H1 (cell line): ENCODE measurements at regions not wholly inside any gene's neighbourhood (a gene's known extent, or its start where the extent isn't known, plus 50 kb on each side); places are given as distances from the start of the nearest gene placed in this dataset.

Experiments used
- CTCF ChIA-PET: fragments of 300-600 bp; sonication (Branson Sonifier 250); formaldehyde crosslinking; loops from one replicate; lab custom pipeline; 2021; ENCODE audit not compliant: partially characterized antibody; lab: Charles Lee
- POLR2A ChIA-PET: fragments of 300-600 bp; sonication (Branson Sonifier 250); formaldehyde crosslinking; loops from one replicate; lab custom pipeline; 2021; ENCODE audit warnings: inconsistent platforms; ENCODE audit not compliant: partially characterized antibody; lab: Charles Lee
- DNase-seq, 2 experiments: peaks; one replicate each; pipeline versions ENCODE4 v3.0.0 to v3.0.0-alpha.2; 2010 to 2022; ENCODE audit warnings: low spot score in 2 of 2, low read depth in 1 of 2, mixed read lengths in 1 of 2
- FAIRE-seq: peaks from 2 replicates; lab custom pipeline; 2011; peaks lifted over from hg19 to GRCh38; lab: Jason Lieb, UNC
- H2AFZ ChIP-seq: 2 replicates; pipeline ENCODE4 v1.8.1; 2012; ENCODE audit warnings: low read length, inconsistent platforms
- H2AK5ac ChIP-seq: 2 replicates; pipeline ENCODE4 v1.6.1; 2013; ENCODE audit warnings: low read depth, low read length
- H2BK120ac ChIP-seq: replicated peaks from 2 replicates; pipeline ENCODE3; 2013; ENCODE audit warnings: low read depth, low read length, inconsistent platforms
- H2BK12ac ChIP-seq: 2 replicates; pipeline ENCODE4 v1.6.1; 2013; ENCODE audit warnings: low read depth, low read length
- H2BK15ac ChIP-seq: 2 replicates; pipeline ENCODE4 v1.6.1; 2013; ENCODE audit warnings: low read length
- H2BK20ac ChIP-seq: 2 replicates; pipeline ENCODE4 v1.6.1; 2013; ENCODE audit warnings: low read length
- H2BK5ac ChIP-seq: 2 replicates; pipeline ENCODE4 v1.6.1; 2013; ENCODE audit warnings: low read depth, low read length
- H3K14ac ChIP-seq: 2 replicates; pipeline ENCODE4 v1.6.1; 2013; ENCODE audit warnings: inconsistent platforms; ENCODE audit not compliant: insufficient read length
- H3K18ac ChIP-seq: 2 replicates; pipeline ENCODE4 v1.6.1; 2013; ENCODE audit warnings: low read length; ENCODE audit errors: extremely low read depth
- H3K23ac ChIP-seq: 2 replicates; pipeline ENCODE4 v1.6.1; 2013; ENCODE audit warnings: inconsistent platforms; ENCODE audit not compliant: insufficient read length
- H3K23me2 ChIP-seq: 2 replicates; pipeline ENCODE4 v1.6.1; 2013; ENCODE audit warnings: low read depth, low read length
- H3K27ac ChIP-seq: 2 replicates; pipeline ENCODE4 v1.6.1; 2011; ENCODE audit warnings: low read depth, low read length, inconsistent platforms
- H3K27me3 ChIP-seq, 4 experiments: replicated peaks in 1 of 4; 1 replicate in 1 of 4; 2 replicates in 3 of 4; pipeline versions ENCODE4 v1.6.1 to v1.8.1; 2011 to 2013; ENCODE audit warnings: low read length in 3 of 4, mild to moderate bottlenecking in 3 of 4, inconsistent platforms in 2 of 4, mixed read lengths in 2 of 4, moderate library complexity in 1 of 4; ENCODE audit not compliant: control insufficient read depth in 3 of 4, insufficient read depth in 3 of 4; ENCODE audit errors: extremely low read depth in 1 of 4
- H3K36me3 ChIP-seq, 4 experiments: 2 replicates each; pipeline versions ENCODE4 v1.6.1 to v1.8.1; 2011 to 2013; ENCODE audit warnings: mild to moderate bottlenecking in 4 of 4, low read length in 3 of 4, moderate library complexity in 2 of 4, control low read depth in 1 of 4, inconsistent platforms in 1 of 4; ENCODE audit not compliant: insufficient read depth in 4 of 4, control insufficient read depth in 2 of 4
- H3K4ac ChIP-seq: replicated peaks from 2 replicates; pipeline ENCODE3; 2013; ENCODE audit warnings: low read length, low read depth, mixed read lengths, inconsistent platforms; ENCODE audit not compliant: insufficient read length
- H3K4me1 ChIP-seq, 4 experiments: replicated peaks in 1 of 4; 1 replicate in 1 of 4; 2 replicates in 3 of 4; pipeline versions ENCODE4 v1.6.1 to v1.8.1; 2011 to 2013; ENCODE audit warnings: low read length in 3 of 4, inconsistent platforms in 2 of 4, mixed read lengths in 1 of 4; ENCODE audit not compliant: insufficient read depth in 4 of 4, control insufficient read depth in 3 of 4
- H3K4me2 ChIP-seq, 2 experiments: 2 replicates each; pipeline versions ENCODE4 v1.6.1 to v1.8.1; 2011 to 2013; ENCODE audit warnings: low read depth in 2 of 2, low read length in 2 of 2, control low read depth in 1 of 2, inconsistent platforms in 1 of 2, mild to moderate bottlenecking in 1 of 2; ENCODE audit not compliant: insufficient read depth in 1 of 2
- H3K4me3 ChIP-seq, 4 experiments: fragments of 200-600, 300-600 bp in 1 of 4; sonication (generic), shearing (Covaris generic), sonication (Bioruptor Twin) in 1 of 4; 2 replicates each; pipeline versions ENCODE4 v1.5.1 to v1.8.1; 2011 to 2016; ENCODE audit warnings: low read length in 4 of 4, low read depth in 3 of 4, control low read depth in 2 of 4, inconsistent platforms in 2 of 4, mild to moderate bottlenecking in 2 of 4, mixed read lengths in 1 of 4, moderate library complexity in 1 of 4; ENCODE audit not compliant: insufficient read depth in 2 of 4; ENCODE audit errors: extremely low read depth in 1 of 4
- H3K56ac ChIP-seq: replicated peaks from 2 replicates; pipeline ENCODE3; 2013; ENCODE audit warnings: low read depth, mild to moderate bottlenecking, mixed read lengths, low read length, inconsistent platforms; ENCODE audit not compliant: insufficient read length
- H3K79me1 ChIP-seq: 2 replicates; pipeline ENCODE4 v1.6.1; 2013; ENCODE audit warnings: low read depth, low read length, control low read depth
- H3K79me2 ChIP-seq, 2 experiments: 2 replicates each; pipeline versions ENCODE4 v1.6.1 to v1.8.1; 2012 to 2013; ENCODE audit warnings: low read length in 2 of 2, mild to moderate bottlenecking in 2 of 2, inconsistent platforms in 1 of 2; ENCODE audit not compliant: insufficient read depth in 2 of 2, control insufficient read depth in 1 of 2
- H3K9ac ChIP-seq, 4 experiments: replicated peaks in 1 of 4; 1 replicate in 1 of 4; 2 replicates in 3 of 4; pipeline versions ENCODE4 v1.6.1 to v1.8.1; 2011 to 2013; ENCODE audit warnings: low read depth in 3 of 4, low read length in 3 of 4, control low read depth in 2 of 4, mild to moderate bottlenecking in 2 of 4, moderate library complexity in 2 of 4, inconsistent platforms in 1 of 4; ENCODE audit errors: extremely low read depth in 1 of 4
- H3K9me3 ChIP-seq, 2 experiments: 2 replicates each; pipeline versions ENCODE4 v1.6.1 to v1.8.1; 2012 to 2013; ENCODE audit warnings: mild to moderate bottlenecking in 2 of 2, moderate library complexity in 2 of 2, control low read depth in 1 of 2, inconsistent platforms in 1 of 2, low read depth in 1 of 2, low read length in 1 of 2, mixed read lengths in 1 of 2; ENCODE audit not compliant: insufficient read depth in 2 of 2
- H4K20me1 ChIP-seq, 2 experiments: replicated peaks in 1 of 2; 2 replicates each; pipeline versions ENCODE3 to v1.8.1; 2011 to 2013; ENCODE audit warnings: inconsistent platforms in 2 of 2, low read length in 2 of 2, mild to moderate bottlenecking in 1 of 2; ENCODE audit not compliant: insufficient read depth in 2 of 2, control insufficient read depth in 1 of 2
- H4K5ac ChIP-seq: 2 replicates; pipeline ENCODE4 v1.6.1; 2013; ENCODE audit warnings: low read length, low read depth, mixed read lengths, inconsistent platforms; ENCODE audit not compliant: insufficient read length
- H4K8ac ChIP-seq: 2 replicates; pipeline ENCODE4 v1.8.0; 2013; ENCODE audit warnings: mild to moderate bottlenecking, moderate library complexity, low read length, inconsistent platforms; ENCODE audit not compliant: insufficient read depth; ENCODE audit errors: extremely low read depth
- H4K91ac ChIP-seq: replicated peaks from 2 replicates; pipeline ENCODE3; 2013; ENCODE audit warnings: low read length, mixed read lengths, inconsistent platforms; ENCODE audit not compliant: insufficient read length
- BCL11A ChIP-seq, 2 experiments: IDR thresholded peaks; one replicate each; pipeline ENCODE4 v1.6.1; 2011; ENCODE audit warnings: low read depth in 2 of 2, low read length in 2 of 2, mild to moderate bottlenecking in 2 of 2
- FOSL1 ChIP-seq: IDR thresholded peaks from 2 replicates; pipeline ENCODE4 v1.6.1; 2011; ENCODE audit warnings: mild to moderate bottlenecking, low read depth, low read length, moderate library complexity; ENCODE audit not compliant: insufficient read depth
- HDAC2 ChIP-seq, 2 experiments: fragments of 300-600 bp in 1 of 2; sonication (generic) in 1 of 2; IDR thresholded peaks; 2 replicates each; pipeline ENCODE4 v1.6.1; 2011 to 2012; ENCODE audit warnings: low read depth in 2 of 2, low read length in 2 of 2, mild to moderate bottlenecking in 2 of 2, moderate library complexity in 2 of 2, borderline replicate concordance in 1 of 2, inconsistent platforms in 1 of 2
- KDM5A ChIP-seq: fragments of 200-600 bp; IDR thresholded peaks from 2 replicates; pipeline ENCODE4 v1.7.1; 2012; ENCODE audit warnings: mild to moderate bottlenecking, low read length, inconsistent platforms, mixed read lengths
- POLR2AphosphoS5 ChIP-seq: IDR thresholded peaks from 2 replicates; pipeline ENCODE4 v1.6.1; 2011; ENCODE audit warnings: low read depth, low read length
- RBBP5 ChIP-seq: IDR thresholded peaks from 2 replicates; pipeline ENCODE4 v1.7.1; 2012; ENCODE audit warnings: low read depth, mild to moderate bottlenecking, inconsistent platforms, low read length, moderate library complexity, borderline replicate concordance
- SIN3A ChIP-seq, 2 experiments: IDR thresholded peaks in 1 of 2; conservative IDR thresholded peaks in 1 of 2; 2 replicates each; pipeline ENCODE4 v1.6.1; 2011 to 2012; ENCODE audit warnings: low read length in 2 of 2, improper control_type of control experiment in 1 of 2, low read depth in 1 of 2, mild to moderate bottlenecking in 1 of 2
- SP2 ChIP-seq: IDR thresholded peaks from 2 replicates; pipeline ENCODE4 v1.6.1; 2012; ENCODE audit warnings: mild to moderate bottlenecking, low read length, inconsistent platforms
- WGBS, 2 experiments: shearing (Covaris generic) in 1 of 2; methylation state at CpG; one replicate each; pipeline versions ENCODE4 v1.1.6 to v1.1.7; 2013 to 2015; ENCODE audit warnings: low lambda C conversion rate in 2 of 2, mixed read lengths in 2 of 2, inconsistent platforms in 1 of 2, low coverage in 1 of 2, missing lambda C conversion rate in 1 of 2; ENCODE audit not compliant: insufficient replicate concordance in 2 of 2, insufficient coverage in 1 of 2, insufficient read length in 1 of 2; ENCODE audit errors: extremely low coverage in 1 of 2, missing lambda C conversion rate in 1 of 2; 5-methylcytosine and 5-hydroxymethylcytosine counted together

- H3K9ac ChIP-seq = no peak overlapping the region
- no peaks in the 10 kb centered on the region for H3K36me3 ChIP-seq
- 86% methylated on average over 1 of the region's 3 CpGs; no CpG with 5 or more reads in 1 of the 2 experiments for WGBS, 2 experiments
- no peaks in the 10 kb centered on the region for H3K79me1 ChIP-seq
- H3K18ac ChIP-seq = no peak overlapping the region
- TF ChIP-seq SP2 (no peak), SIN3A (conservative IDR thresholded peaks at IDR 0.05 in 1 of 2, IDR thresholded peaks at IDR 0.05 in 1 of 2; ENCODE audit: low read depth in 1 of 2, low read length in 2 of 2) (no peak), POLR2AphosphoS5 (no peak), RBBP5 (no peak), FOSL1 (no peak), BCL11A (IDR thresholded peaks at IDR 0.05; ENCODE audit: low read depth in 2 of 2, low read length in 2 of 2) (no peak), KDM5A (no peak), HDAC2 (IDR thresholded peaks at IDR 0.05; ENCODE audit: borderline replicate concordance in 1 of 2, low read depth in 2 of 2, low read length in 2 of 2) (no peak)
- TF ChIP-seq, all 59 proteins: peak for 0
- Histone ChIP-seq H3K4ac (no peak overlapping the region), H3K4me3 (no peak overlapping the region), H2BK5ac (no peak overlapping the region), H2BK15ac (no peak overlapping the region), H2AFZ (no peak overlapping the region), H3K56ac (no peak overlapping the region), H4K8ac (no peak overlapping the region), H2BK12ac (no peak overlapping the region), H3K4me2 (no peak overlapping the region), H3K4me1 (no peaks in the 10 kb centered on the region), H3K9me3 (no peaks in the 10 kb centered on the region), H2AK5ac (no peak overlapping the region), H3K14ac (no peak overlapping the region), H2BK120ac (no peak overlapping the region), H3K23me2 (no peaks in the 10 kb centered on the region), H3K79me2 (no peaks in the 10 kb centered on the region), H3K23ac (no peak overlapping the region), H3K27ac (no peak overlapping the region), H4K5ac (no peak overlapping the region), H4K20me1 (no peaks in the 10 kb centered on the region), H4K91ac (no peak overlapping the region), H2BK20ac (no peak overlapping the region), H3K27me3 (no peaks in the 10 kb centered on the region)
- POLR2A ChIA-PET = no interaction called here
- CTCF ChIA-PET = no interaction called here
- FAIRE-seq = no peak
- DNase-seq = no peak
These were observed 616.2 kb upstream of the GRIA3 start for GRCh38 chrX:122567911-122568310.
